ENCODE measurements at regions not wholly inside any gene's neighbourhood (a gene's known extent, or its start where the extent isn't known, plus 50 kb on each side); places are given as distances from the start of the nearest gene placed in this dataset.

- WGBS, 2 donors (ENCODE audit: extremely low coverage in 2 of 2, insufficient read length in 2 of 2, insufficient replicate concordance in 1 of 2): no CpG with 5 or more reads among the region's 4 CpGs
- Histone ChIP-seq H3K9me3 (replicated peaks in 1 of 2; ENCODE audit: control insufficient read depth in 2 of 2, insufficient read depth in 1 of 2, low read depth in 1 of 2, low read length in 2 of 2) (no peaks in the 10 kb centered on the region), H3K27ac (replicated peaks; ENCODE audit: low read length) (no peak overlapping the region), H3K27me3 (ENCODE audit: control insufficient read depth in 3 of 3, insufficient read depth in 3 of 3, low read depth in 1 of 3, low read length in 3 of 3) (no peaks in the 10 kb centered on the region), H4K91ac (ENCODE audit: low read depth, low read length, poor library complexity) (no peak overlapping the region), H2BK5ac (ENCODE audit: low read length) (no peak overlapping the region), H3K4ac (ENCODE audit: low read length) (no peak overlapping the region), H2BK120ac (ENCODE audit: low read depth, low read length) (no peak overlapping the region), H3K4me1 (ENCODE audit: control insufficient read depth in 2 of 2, insufficient read depth in 1 of 2, low read depth in 1 of 2, low read length in 2 of 2) (no peaks in the 10 kb centered on the region), H2AK5ac (ENCODE audit: low read depth, low read length) (no peak overlapping the region), H4K8ac (ENCODE audit: low read depth, low read length) (no peak overlapping the region), H2BK15ac (ENCODE audit: low read length) (no peak overlapping the region), H3K36me3 (replicated peaks in 1 of 2; ENCODE audit: control insufficient read depth in 2 of 2, insufficient read depth in 2 of 2, low read length in 2 of 2) (no peaks in the 10 kb centered on the region), H3K18ac (ENCODE audit: low read length) (peak overlapping the region; percentile 55), H2BK12ac (ENCODE audit: low read length) (no peak overlapping the region), H3K4me2 (ENCODE audit: insufficient read depth, low read length, poor library complexity, severe bottlenecking) (no peak overlapping the region), H3K14ac (ENCODE audit: low read length) (no peak overlapping the region), H3K79me1 (ENCODE audit: low read depth, low read length) (no peaks in the 10 kb centered on the region), H3K9ac (ENCODE audit: low read depth, low read length, poor library complexity) (no peak overlapping the region), H3K23ac (ENCODE audit: low read depth, low read length, poor library complexity) (no peak overlapping the region), H3K4me3 (ENCODE audit: low read length in 2 of 2) (no peak overlapping the region), H2AFZ (ENCODE audit: low read length) (peak overlapping the region; percentile 71)
- DNase-seq (ENCODE audit: low spot score): no peak
These were observed 607.1 kb upstream of the BCHE start for GRCh38 chr3:166444336-166444735.

GRCh38 chr3:166435469-166436057 is 598.3 kb upstream of the BCHE start:
- Histone ChIP-seq H3K4me1 (ENCODE audit: control insufficient read depth in 2 of 2, insufficient read depth in 1 of 2, low read depth in 1 of 2, low read length in 2 of 2) (no peaks in the 10 kb centered on the region), H4K91ac (ENCODE audit: low read depth, low read length, poor library complexity) (no peak overlapping the region), H3K79me1 (ENCODE audit: low read depth, low read length) (no peaks in the 10 kb centered on the region), H4K8ac (ENCODE audit: low read depth, low read length) (no peak overlapping the region), H3K27ac (replicated peaks; ENCODE audit: low read length) (no peak overlapping the region), H2AFZ (ENCODE audit: low read length) (no peak overlapping the region), H3K18ac (ENCODE audit: low read length) (no peak overlapping the region), H3K4me2 (ENCODE audit: insufficient read depth, low read length, poor library complexity, severe bottlenecking) (no peak overlapping the region), H3K9me3 (replicated peaks in 1 of 2; ENCODE audit: control insufficient read depth in 2 of 2, insufficient read depth in 1 of 2, low read depth in 1 of 2, low read length in 2 of 2) (no peaks in the 10 kb centered on the region), H3K4me3 (ENCODE audit: low read length in 2 of 2) (no peak overlapping the region), H3K9ac (ENCODE audit: low read depth, low read length, poor library complexity) (no peak overlapping the region), H3K23ac (ENCODE audit: low read depth, low read length, poor library complexity) (no peak overlapping the region), H2AK5ac (ENCODE audit: low read depth, low read length) (no peak overlapping the region), H3K27me3 (ENCODE audit: control insufficient read depth in 3 of 3, insufficient read depth in 3 of 3, low read depth in 1 of 3, low read length in 3 of 3) (no peaks in the 10 kb centered on the region), H3K14ac (ENCODE audit: low read length) (no peak overlapping the region), H2BK12ac (ENCODE audit: low read length) (no peak overlapping the region), H3K36me3 (replicated peaks in 1 of 2; ENCODE audit: control insufficient read depth in 2 of 2, insufficient read depth in 2 of 2, low read length in 2 of 2) (no peaks in the 10 kb centered on the region), H2BK5ac (ENCODE audit: low read length) (no peak overlapping the region), H3K4ac (ENCODE audit: low read length) (no peak overlapping the region), H2BK15ac (ENCODE audit: low read length) (no peak overlapping the region), H2BK120ac (ENCODE audit: low read depth, low read length) (no peak overlapping the region)
- DNase-seq (ENCODE audit: low spot score): no peak
- WGBS, 2 donors (ENCODE audit: extremely low coverage in 2 of 2, insufficient read length in 2 of 2, insufficient replicate concordance in 1 of 2): no CpG with 5 or more reads among the region's 3 CpGs

GRCh38 chr3:166433060-166433459 is 595.8 kb upstream of the BCHE start:
- no peak overlapping the region for H2BK15ac ChIP-seq (ENCODE audit: low read length)
- no CpG with 5 or more reads among the region's 2 CpGs for WGBS, 2 donors (ENCODE audit: extremely low coverage in 2 of 2, insufficient read length in 2 of 2, insufficient replicate concordance in 1 of 2)
- no peaks in the 10 kb centered on the region for H3K27me3 ChIP-seq (ENCODE audit: control insufficient read depth in 3 of 3, insufficient read depth in 3 of 3, low read depth in 1 of 3, low read length in 3 of 3)
- H2BK12ac ChIP-seq (ENCODE audit: low read length): no peak overlapping the region
- H3K4me3 ChIP-seq (ENCODE audit: low read length in 2 of 2): no peak overlapping the region
- H2AFZ ChIP-seq (ENCODE audit: low read length): no peak overlapping the region
- no peaks in the 10 kb centered on the region for H3K4me1 ChIP-seq (ENCODE audit: control insufficient read depth in 2 of 2, insufficient read depth in 1 of 2, low read depth in 1 of 2, low read length in 2 of 2)
- no peaks in the 10 kb centered on the region for H3K79me1 ChIP-seq (ENCODE audit: low read depth, low read length)
- no peak overlapping the region for H3K27ac ChIP-seq (replicated peaks; ENCODE audit: low read length)
- no peaks in the 10 kb centered on the region for H3K9me3 ChIP-seq (replicated peaks in 1 of 2; ENCODE audit: control insufficient read depth in 2 of 2, insufficient read depth in 1 of 2, low read depth in 1 of 2, low read length in 2 of 2)
- no peak overlapping the region for H3K14ac ChIP-seq (ENCODE audit: low read length)
- H3K4me2 ChIP-seq (ENCODE audit: insufficient read depth, low read length, poor library complexity, severe bottlenecking): no peak overlapping the region
- DNase-seq (ENCODE audit: low spot score): no peak
- H3K23ac ChIP-seq (ENCODE audit: low read depth, low read length, poor library complexity): no peak overlapping the region
- no peak overlapping the region for H2AK5ac ChIP-seq (ENCODE audit: low read depth, low read length)
- H4K91ac ChIP-seq (ENCODE audit: low read depth, low read length, poor library complexity): no peak overlapping the region
- no peak overlapping the region for H2BK120ac ChIP-seq (ENCODE audit: low read depth, low read length)
- no peaks in the 10 kb centered on the region for H3K36me3 ChIP-seq (replicated peaks in 1 of 2; ENCODE audit: control insufficient read depth in 2 of 2, insufficient read depth in 2 of 2, low read length in 2 of 2)
- no peak overlapping the region for H4K8ac ChIP-seq (ENCODE audit: low read depth, low read length)
- H3K18ac ChIP-seq (ENCODE audit: low read length): no peak overlapping the region
- no peak overlapping the region for H3K9ac ChIP-seq (ENCODE audit: low read depth, low read length, poor library complexity)
- H2BK5ac ChIP-seq (ENCODE audit: low read length): no peak overlapping the region
- no peak overlapping the region for H3K4ac ChIP-seq (ENCODE audit: low read length)

GRCh38 chr3:166425900-166426611 is 588.8 kb upstream of the BCHE start:
- H4K8ac ChIP-seq (ENCODE audit: low read depth, low read length): no peak overlapping the region
- H3K4me3 ChIP-seq (ENCODE audit: low read length in 2 of 2): no peak overlapping the region
- no peak overlapping the region for H3K14ac ChIP-seq (ENCODE audit: low read length)
- no peak overlapping the region for H3K18ac ChIP-seq (ENCODE audit: low read length)
- H2BK15ac ChIP-seq (ENCODE audit: low read length): no peak overlapping the region
- no peak overlapping the region for H2BK5ac ChIP-seq (ENCODE audit: low read length)
- H3K79me1 ChIP-seq (ENCODE audit: low read depth, low read length): no peaks in the 10 kb centered on the region
- H4K91ac ChIP-seq (ENCODE audit: low read depth, low read length, poor library complexity): no peak overlapping the region
- H3K23ac ChIP-seq (ENCODE audit: low read depth, low read length, poor library complexity): no peak overlapping the region
- no peaks in the 10 kb centered on the region for H3K9me3 ChIP-seq (replicated peaks in 1 of 2; ENCODE audit: control insufficient read depth in 2 of 2, insufficient read depth in 1 of 2, low read depth in 1 of 2, low read length in 2 of 2)
- peak overlapping the region; percentile 41 for H2AFZ ChIP-seq (ENCODE audit: low read length)
- no peak overlapping the region for H3K27ac ChIP-seq (replicated peaks; ENCODE audit: low read length)
- no CpG with 5 or more reads among the region's 4 CpGs for WGBS, 2 donors (ENCODE audit: extremely low coverage in 2 of 2, insufficient read length in 2 of 2, insufficient replicate concordance in 1 of 2)
- H2AK5ac ChIP-seq (ENCODE audit: low read depth, low read length): no peak overlapping the region
- no peak overlapping the region for H3K4me2 ChIP-seq (ENCODE audit: insufficient read depth, low read length, poor library complexity, severe bottlenecking)
- H2BK12ac ChIP-seq (ENCODE audit: low read length): no peak overlapping the region
- no peaks in the 10 kb centered on the region for H3K4me1 ChIP-seq (ENCODE audit: control insufficient read depth in 2 of 2, insufficient read depth in 1 of 2, low read depth in 1 of 2, low read length in 2 of 2)
- no peaks in the 10 kb centered on the region for H3K36me3 ChIP-seq (replicated peaks in 1 of 2; ENCODE audit: control insufficient read depth in 2 of 2, insufficient read depth in 2 of 2, low read length in 2 of 2)
- no peaks in the 10 kb centered on the region for H3K27me3 ChIP-seq (ENCODE audit: control insufficient read depth in 3 of 3, insufficient read depth in 3 of 3, low read depth in 1 of 3, low read length in 3 of 3)
- no peak for DNase-seq (ENCODE audit: low spot score)
- no peak overlapping the region for H3K4ac ChIP-seq (ENCODE audit: low read length)
- no peak overlapping the region for H2BK120ac ChIP-seq (ENCODE audit: low read depth, low read length)
- H3K9ac ChIP-seq (ENCODE audit: low read depth, low read length, poor library complexity): no peak overlapping the region
